ENCODE measurements at regions not wholly inside any gene's neighbourhood (a gene's known extent, or its start where the extent isn't known, plus 50 kb on each side); places are given as distances from the start of the nearest gene placed in this dataset.
"Not testable (repeated sequence)": the region's sequence is repeated elsewhere in the genome, so short reads cannot be mapped to it uniquely, and the experiment has no call there.

DNA sequence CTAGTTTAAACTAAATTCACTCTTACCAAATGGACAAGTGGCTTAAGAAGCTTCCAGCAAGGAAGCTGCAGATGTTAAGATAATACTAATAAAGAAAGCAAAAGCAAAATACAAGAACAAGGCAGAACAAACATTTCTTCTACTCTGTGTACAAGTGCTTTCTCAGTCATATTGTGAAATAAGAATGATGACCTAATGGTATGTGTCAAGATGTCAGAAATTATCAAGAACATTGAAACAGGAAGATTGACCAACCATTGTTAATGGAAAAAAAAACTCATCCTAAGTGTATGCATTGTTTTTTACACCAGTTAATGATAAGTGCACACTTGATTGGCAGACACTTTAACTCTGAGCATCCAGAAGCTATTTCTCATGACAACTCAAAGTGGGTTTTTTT lies 65.4 kb upstream of the P2RY1 start:
- Histone ChIP-seq H4K5ac (ENCODE audit: low read length) (no peak overlapping the region), H3K36me3 (ENCODE audit: control insufficient read depth, insufficient read depth, low read length) (no peaks in the 10 kb centered on the region), H3K9ac (ENCODE audit: low read length) (no peak overlapping the region), H3K4me2 (ENCODE audit: low read length) (no peak overlapping the region), H3K79me2 (ENCODE audit: control insufficient read depth, insufficient read depth, low read length) (no peaks in the 10 kb centered on the region), H3K23ac (ENCODE audit: low read length) (no peak overlapping the region), H2AK5ac (ENCODE audit: low read length) (no peak overlapping the region), H3K56ac (ENCODE audit: low read length) (no peak overlapping the region), H3K18ac (ENCODE audit: low read length) (no peak overlapping the region), H3K4me3 (ENCODE audit: low read length) (no peak overlapping the region), H4K8ac (ENCODE audit: low read depth, low read length) (no peak overlapping the region), H3K4me1 (ENCODE audit: control insufficient read depth, low read depth, low read length) (no peaks in the 10 kb centered on the region), H3K4ac (ENCODE audit: low read depth, low read length) (no peak overlapping the region), H2BK5ac (ENCODE audit: low read length) (no peak overlapping the region), H3K79me1 (ENCODE audit: low read length) (no peaks in the 10 kb centered on the region), H2BK15ac (replicated peaks; ENCODE audit: low read depth) (no peak overlapping the region), H3K27ac (ENCODE audit: low read depth, low read length) (no peak overlapping the region), H2BK120ac (ENCODE audit: low read depth, low read length) (no peak overlapping the region), H3K27me3 (ENCODE audit: insufficient read depth, low read length, poor library complexity) (no peaks in the 10 kb centered on the region)
- DNase-seq, result no peak

DNA sequence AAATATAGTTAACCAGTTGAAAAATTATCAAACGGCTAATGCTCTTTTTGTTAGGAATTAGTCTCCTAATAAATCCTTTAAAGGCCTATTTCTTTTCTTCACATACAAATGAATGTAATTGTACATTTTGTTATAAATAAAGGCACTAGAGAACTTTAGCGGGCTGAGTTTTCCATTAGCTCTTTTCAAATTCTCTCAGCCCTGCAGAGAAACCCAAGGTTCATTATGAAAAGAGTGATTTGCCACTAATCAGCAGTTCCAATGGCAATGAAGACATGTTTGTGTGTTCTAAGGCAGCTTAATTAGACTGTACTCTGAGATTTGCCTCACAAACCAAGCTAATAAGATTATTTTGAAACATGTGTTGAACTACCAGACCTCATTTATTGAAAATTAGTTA lies 64.6 kb upstream of the P2RY1 start:
- Histone ChIP-seq H3K4me1 (ENCODE audit: control insufficient read depth, low read depth, low read length) (no peaks in the 10 kb centered on the region), H2BK5ac (ENCODE audit: low read length) (no peak overlapping the region), H2BK120ac (ENCODE audit: low read depth, low read length) (no peak overlapping the region), H3K18ac (ENCODE audit: low read length) (no peak overlapping the region), H4K8ac (ENCODE audit: low read depth, low read length) (no peak overlapping the region), H4K5ac (ENCODE audit: low read length) (no peak overlapping the region), H3K27ac (ENCODE audit: low read depth, low read length) (no peak overlapping the region), H2BK15ac (replicated peaks; ENCODE audit: low read depth) (no peak overlapping the region), H3K4me3 (ENCODE audit: low read length) (no peak overlapping the region), H3K56ac (ENCODE audit: low read length) (no peak overlapping the region), H3K23ac (ENCODE audit: low read length) (no peak overlapping the region), H3K79me1 (ENCODE audit: low read length) (no peaks in the 10 kb centered on the region), H3K36me3 (ENCODE audit: control insufficient read depth, insufficient read depth, low read length) (no peaks in the 10 kb centered on the region), H3K79me2 (ENCODE audit: control insufficient read depth, insufficient read depth, low read length) (no peaks in the 10 kb centered on the region), H3K4ac (ENCODE audit: low read depth, low read length) (no peak overlapping the region), H3K27me3 (ENCODE audit: insufficient read depth, low read length, poor library complexity) (no peaks in the 10 kb centered on the region), H3K9ac (ENCODE audit: low read length) (no peak overlapping the region), H3K4me2 (ENCODE audit: low read length) (no peak overlapping the region), H2AK5ac (ENCODE audit: low read length) (no peak overlapping the region)
- no peak for DNase-seq
- no CpG with 5 or more reads among the region's 2 CpGs for WGBS (ENCODE audit: extremely low coverage, insufficient coverage, low lambda C conversion rate)

- Histone ChIP-seq H3K4me2 (ENCODE audit: low read length) (no peak overlapping the region), H3K79me2 (ENCODE audit: control insufficient read depth, insufficient read depth, low read length) (no peaks in the 10 kb centered on the region), H3K23ac (ENCODE audit: low read length) (no peak overlapping the region), H3K9ac (ENCODE audit: low read length) (no peak overlapping the region), H3K56ac (ENCODE audit: low read length) (no peak overlapping the region), H3K4ac (ENCODE audit: low read depth, low read length) (no peak overlapping the region), H3K79me1 (ENCODE audit: low read length) (no peaks in the 10 kb centered on the region), H3K4me3 (ENCODE audit: low read length) (no peak overlapping the region), H2BK5ac (ENCODE audit: low read length) (no peak overlapping the region), H4K8ac (ENCODE audit: low read depth, low read length) (no peak overlapping the region), H3K18ac (ENCODE audit: low read length) (no peak overlapping the region), H4K5ac (ENCODE audit: low read length) (no peak overlapping the region), H3K4me1 (ENCODE audit: control insufficient read depth, low read depth, low read length) (no peaks in the 10 kb centered on the region), H2AK5ac (ENCODE audit: low read length) (no peak overlapping the region), H2BK15ac (replicated peaks; ENCODE audit: low read depth) (no peak overlapping the region), H3K27ac (ENCODE audit: low read depth, low read length) (no peak overlapping the region), H3K27me3 (ENCODE audit: insufficient read depth, low read length, poor library complexity) (no peaks in the 10 kb centered on the region), H3K36me3 (ENCODE audit: control insufficient read depth, insufficient read depth, low read length) (no peaks in the 10 kb centered on the region), H2BK120ac (ENCODE audit: low read depth, low read length) (no peak overlapping the region)
- DNase-seq, result no peak
- WGBS (ENCODE audit: extremely low coverage, insufficient coverage, low lambda C conversion rate), result no CpG with 5 or more reads among the region's 1 CpG
Observed at GRCh38 chr3:152771120-152771519, 63.8 kb upstream of the P2RY1 start.

DNA sequence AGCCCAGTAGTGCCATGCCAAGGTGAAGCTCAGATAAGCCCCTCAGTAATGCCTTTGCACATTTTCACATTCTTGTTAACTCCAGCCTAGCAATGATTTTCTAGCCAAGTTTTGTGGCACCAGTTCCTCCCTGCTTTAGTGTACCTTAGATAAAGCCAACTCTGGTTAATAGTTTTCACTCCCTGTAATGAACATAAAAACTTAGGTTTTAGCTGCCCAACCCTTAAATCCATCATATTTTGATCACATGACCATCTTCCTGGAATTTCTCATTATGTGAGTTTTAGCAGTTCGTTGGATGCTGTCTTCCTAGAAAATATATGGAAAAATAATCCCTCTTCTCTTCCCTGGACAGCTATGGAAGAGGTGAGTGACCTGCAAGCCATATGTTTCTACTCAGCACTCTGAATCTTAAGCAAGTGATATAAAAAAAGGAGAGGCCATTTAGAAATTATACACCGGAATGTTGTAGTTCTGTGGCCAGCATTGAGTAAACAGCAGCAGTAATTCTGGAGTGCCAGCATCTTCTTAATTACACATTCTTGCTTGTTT lies 62.2 kb upstream of the P2RY1 start:
- Histone ChIP-seq H2BK120ac (ENCODE audit: low read depth, low read length) (no peak overlapping the region), H3K27me3 (ENCODE audit: insufficient read depth, low read length, poor library complexity) (no peaks in the 10 kb centered on the region), H3K27ac (ENCODE audit: low read depth, low read length) (no peak overlapping the region), H2BK5ac (ENCODE audit: low read length) (no peak overlapping the region), H3K56ac (ENCODE audit: low read length) (no peak overlapping the region), H2BK15ac (replicated peaks; ENCODE audit: low read depth) (no peak overlapping the region), H3K4me1 (ENCODE audit: control insufficient read depth, low read depth, low read length) (no peaks in the 10 kb centered on the region), H3K4me3 (ENCODE audit: low read length) (no peak overlapping the region), H3K4me2 (ENCODE audit: low read length) (no peak overlapping the region), H3K4ac (ENCODE audit: low read depth, low read length) (no peak overlapping the region), H4K5ac (ENCODE audit: low read length) (no peak overlapping the region), H3K79me1 (ENCODE audit: low read length) (no peaks in the 10 kb centered on the region), H3K18ac (ENCODE audit: low read length) (no peak overlapping the region), H3K23ac (ENCODE audit: low read length) (no peak overlapping the region), H3K9ac (ENCODE audit: low read length) (no peak overlapping the region), H2AK5ac (ENCODE audit: low read length) (no peak overlapping the region), H4K8ac (ENCODE audit: low read depth, low read length) (no peak overlapping the region), H3K36me3 (ENCODE audit: control insufficient read depth, insufficient read depth, low read length) (no peaks in the 10 kb centered on the region), H3K79me2 (ENCODE audit: control insufficient read depth, insufficient read depth, low read length) (no peaks in the 10 kb centered on the region)
- DNase-seq, result no peak
- no CpG with 5 or more reads among the region's 2 CpGs for WGBS (ENCODE audit: extremely low coverage, insufficient coverage, low lambda C conversion rate)

GRCh38 chr3:152773633-152774032 lies 61.3 kb upstream of the P2RY1 start:
- no peak overlapping the region for H3K4me2 ChIP-seq (ENCODE audit: low read length)
- H2BK15ac ChIP-seq (replicated peaks; ENCODE audit: low read depth), result no peak overlapping the region
- no peak overlapping the region for H3K4me3 ChIP-seq (ENCODE audit: low read length)
- no peak overlapping the region for H2BK5ac ChIP-seq (ENCODE audit: low read length)
- no peak overlapping the region for H3K9ac ChIP-seq (ENCODE audit: low read length)
- H3K79me1 ChIP-seq (ENCODE audit: low read length), result no peaks in the 10 kb centered on the region
- no peak overlapping the region for H3K27ac ChIP-seq (ENCODE audit: low read depth, low read length)
- no peaks in the 10 kb centered on the region for H3K79me2 ChIP-seq (ENCODE audit: control insufficient read depth, insufficient read depth, low read length)
- H3K4ac ChIP-seq (ENCODE audit: low read depth, low read length), result no peak overlapping the region
- DNase-seq, result no peak
- H4K8ac ChIP-seq (ENCODE audit: low read depth, low read length), result no peak overlapping the region
- H3K27me3 ChIP-seq (ENCODE audit: insufficient read depth, low read length, poor library complexity), result no peaks in the 10 kb centered on the region
- H3K56ac ChIP-seq (ENCODE audit: low read length), result no peak overlapping the region
- no peak overlapping the region for H3K23ac ChIP-seq (ENCODE audit: low read length)
- H3K4me1 ChIP-seq (ENCODE audit: control insufficient read depth, low read depth, low read length), result no peaks in the 10 kb centered on the region
- H2AK5ac ChIP-seq (ENCODE audit: low read length), result no peak overlapping the region
- no peaks in the 10 kb centered on the region for H3K36me3 ChIP-seq (ENCODE audit: control insufficient read depth, insufficient read depth, low read length)
- no peak overlapping the region for H4K5ac ChIP-seq (ENCODE audit: low read length)
- H2BK120ac ChIP-seq (ENCODE audit: low read depth, low read length), result no peak overlapping the region
- H3K18ac ChIP-seq (ENCODE audit: low read length), result no peak overlapping the region

DNA sequence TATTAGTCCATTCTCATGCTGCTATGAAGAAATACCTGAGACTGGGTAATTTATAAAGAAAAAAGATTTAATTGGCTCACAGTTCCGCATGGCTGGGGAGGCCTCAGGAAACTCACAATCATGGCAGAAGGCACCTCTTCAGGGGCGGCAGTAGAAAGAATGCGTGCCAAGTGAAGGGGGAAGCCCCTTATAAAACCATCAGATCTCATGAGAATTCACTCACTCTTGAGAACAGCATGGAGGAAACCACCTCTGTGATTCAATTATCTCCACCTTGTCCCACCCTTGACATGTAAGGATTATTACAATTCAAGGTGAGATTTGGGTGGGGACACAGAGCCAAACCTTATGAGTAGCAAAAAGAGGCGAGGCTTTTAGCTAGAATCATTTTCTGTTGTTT lies 60.7 kb upstream of the P2RY1 start:
- not testable (repeated sequence) for H3K27ac ChIP-seq (ENCODE audit: low read depth, low read length); H3K4me1 ChIP-seq (ENCODE audit: control insufficient read depth, low read depth, low read length); H3K27me3 ChIP-seq (ENCODE audit: insufficient read depth, low read length, poor library complexity); H3K4me2 ChIP-seq (ENCODE audit: low read length); H2BK15ac ChIP-seq (replicated peaks; ENCODE audit: low read depth); H2BK5ac ChIP-seq (ENCODE audit: low read length); H2AK5ac ChIP-seq (ENCODE audit: low read length); H3K9ac ChIP-seq (ENCODE audit: low read length); H4K5ac ChIP-seq (ENCODE audit: low read length); H3K79me1 ChIP-seq (ENCODE audit: low read length); H3K4ac ChIP-seq (ENCODE audit: low read depth, low read length); H2BK120ac ChIP-seq (ENCODE audit: low read depth, low read length); H3K36me3 ChIP-seq (ENCODE audit: control insufficient read depth, insufficient read depth, low read length); H3K4me3 ChIP-seq (ENCODE audit: low read length); H4K8ac ChIP-seq (ENCODE audit: low read depth, low read length); H3K79me2 ChIP-seq (ENCODE audit: control insufficient read depth, insufficient read depth, low read length); DNase-seq; H3K56ac ChIP-seq (ENCODE audit: low read length); H3K23ac ChIP-seq (ENCODE audit: low read length); H3K18ac ChIP-seq (ENCODE audit: low read length)
- no CpG with 5 or more reads among the region's 4 CpGs for WGBS (ENCODE audit: extremely low coverage, insufficient coverage, low lambda C conversion rate)

All from mesendoderm (in vitro differentiated cells).